T-helper 2 cell (primary cell): ENCODE measurements at regions not wholly inside any gene's neighbourhood (a gene's known extent, or its start where the extent isn't known, plus 50 kb on each side); places are given as distances from the start of the nearest gene placed in this dataset.
"Not testable (repeated sequence)": the region's sequence is repeated elsewhere in the genome, so short reads cannot be mapped to it uniquely, and the experiment has no call there.

ENCODE experiments used
- DNase-seq, 5 experiments: peaks; one replicate each; pipeline versions ENCODE4 v3.0.0 to v3.0.0-alpha.2; 2012 to 2022

DNA sequence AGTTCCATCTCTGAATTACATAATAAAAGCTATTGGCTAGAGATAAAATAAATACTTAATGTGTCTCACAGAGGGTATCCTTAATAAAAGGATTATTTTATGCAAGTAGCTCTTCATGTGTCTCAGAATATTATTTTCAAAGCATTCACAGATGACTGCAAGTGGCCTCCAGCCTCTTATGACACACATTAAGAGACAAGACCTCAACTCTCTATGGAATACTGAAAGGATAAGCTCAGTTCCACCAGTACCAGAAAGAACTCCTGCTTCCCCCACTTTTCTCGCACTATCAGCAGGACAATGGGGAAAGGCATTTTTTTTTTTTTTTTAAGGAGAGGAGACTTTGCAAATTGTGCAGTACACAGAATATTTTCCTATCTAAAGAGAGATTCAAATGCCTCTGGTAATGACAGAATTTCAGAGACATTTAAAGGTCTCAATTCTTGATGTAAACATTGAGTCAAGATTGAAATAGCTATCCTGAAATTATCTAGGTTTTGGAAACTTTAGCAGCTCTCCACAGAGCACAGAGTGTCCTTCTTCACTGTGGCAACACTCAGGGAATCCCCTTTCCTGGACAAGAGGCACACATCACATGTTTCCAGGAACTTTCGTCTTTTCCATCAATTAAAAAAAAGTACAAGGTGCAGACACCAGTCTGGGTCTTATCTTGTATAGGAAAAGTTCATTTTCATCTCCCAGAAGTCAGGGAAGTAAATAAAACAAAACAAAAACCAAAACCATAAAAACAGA lies 122.0 kb upstream of the ANK3 start:
- DNase-seq: no peak

DNA sequence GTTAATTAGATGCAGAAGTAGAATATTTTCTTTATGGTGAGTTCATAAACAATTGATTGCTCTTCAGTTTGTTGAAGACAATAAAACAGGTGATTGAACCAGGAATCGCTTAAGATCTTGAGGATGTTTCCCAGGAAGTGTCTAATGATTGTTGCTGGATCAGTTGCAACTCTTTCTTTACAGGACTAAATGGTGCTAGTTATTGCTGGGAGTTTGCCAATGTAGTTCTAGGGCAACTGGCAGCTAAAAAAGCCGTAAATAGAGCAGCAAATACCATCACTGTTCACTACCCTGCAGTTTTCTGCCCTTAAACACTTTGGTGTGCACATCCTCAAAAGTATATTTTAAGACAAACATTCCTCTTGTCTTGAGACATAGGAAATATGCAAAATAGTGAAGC lies 119.2 kb upstream of the ANK3 start:
- DNase-seq: no peak

DNA sequence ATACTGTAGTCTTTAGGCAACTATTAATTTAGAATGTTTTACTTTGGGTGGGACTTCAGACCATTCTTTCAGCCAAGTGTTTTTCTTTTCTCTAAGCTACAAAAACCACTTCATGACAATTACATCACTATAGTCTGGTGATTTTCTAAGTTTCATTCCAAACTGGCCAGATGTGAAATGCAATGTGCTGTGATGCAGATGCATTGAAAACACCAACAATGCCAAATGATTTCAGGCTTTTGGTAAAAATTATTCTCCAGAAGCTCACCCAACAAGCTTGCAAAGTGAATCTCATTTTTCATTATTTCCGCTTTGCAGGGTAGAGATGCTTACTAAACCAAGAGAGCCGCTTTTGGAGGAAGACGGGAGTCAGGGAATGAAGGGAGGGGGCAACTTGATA lies 118.4 kb upstream of the ANK3 start:
- no peak for DNase-seq

DNA sequence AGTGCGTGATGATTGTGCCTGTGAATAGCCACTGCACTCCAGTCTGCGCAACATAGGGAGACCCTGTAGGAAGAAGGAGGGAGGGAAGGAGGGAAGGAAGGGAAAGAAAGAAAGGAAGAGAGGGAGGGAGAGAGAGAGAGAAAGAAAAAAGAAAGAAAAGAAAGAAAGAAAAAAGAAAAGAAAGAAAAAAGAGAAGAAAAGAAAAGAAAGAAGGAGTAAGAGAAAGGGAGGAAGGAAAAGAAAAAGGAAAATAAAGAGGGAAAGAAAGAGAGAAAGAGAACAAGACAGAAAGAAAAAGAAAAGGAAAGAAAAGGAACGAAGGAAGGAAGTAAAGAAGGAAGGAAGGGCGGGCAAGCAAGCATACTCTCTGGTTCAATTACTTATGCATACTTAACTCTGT lies 112.9 kb upstream of the ANK3 start:
- DNase-seq: no peak

DNA sequence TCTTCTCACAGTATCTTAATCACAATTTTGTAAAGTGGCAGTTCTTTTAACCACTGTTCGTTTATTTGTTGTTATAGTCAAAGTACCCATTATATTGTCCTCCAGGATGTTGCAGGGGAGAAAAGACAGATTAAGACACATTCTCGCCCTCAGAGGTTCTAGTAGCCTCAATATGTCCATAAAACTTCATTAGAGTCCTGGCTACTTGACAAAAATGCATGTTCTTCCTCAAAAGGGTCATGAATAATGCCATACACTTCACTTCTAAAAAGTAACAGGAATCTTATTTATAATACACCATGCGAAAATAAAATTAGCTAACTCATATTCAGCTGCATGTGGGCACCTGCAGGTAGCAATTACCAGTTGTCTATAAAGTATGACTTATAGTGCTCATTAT lies 109.3 kb upstream of the ANK3 start:
- no peak for DNase-seq

DNA sequence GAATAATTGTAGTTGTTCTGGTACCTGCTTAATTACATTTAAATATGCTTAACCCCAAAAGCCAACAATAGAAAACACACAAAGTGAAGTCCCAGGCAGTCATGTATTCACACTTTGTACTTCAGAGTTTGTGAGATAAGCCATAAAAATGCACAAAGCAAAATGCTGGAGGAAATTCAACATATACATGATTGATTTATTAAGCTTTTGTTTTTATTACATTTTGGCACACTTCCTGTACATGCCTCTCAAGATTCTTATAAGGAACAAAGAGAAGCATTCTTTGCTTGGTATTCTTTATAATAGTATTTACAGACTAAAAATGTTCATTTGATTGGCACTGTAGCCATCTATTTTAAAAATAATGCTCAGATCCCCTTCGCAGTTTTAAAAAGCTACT lies 107.7 kb upstream of the ANK3 start:
- DNase-seq: no peak

DNA sequence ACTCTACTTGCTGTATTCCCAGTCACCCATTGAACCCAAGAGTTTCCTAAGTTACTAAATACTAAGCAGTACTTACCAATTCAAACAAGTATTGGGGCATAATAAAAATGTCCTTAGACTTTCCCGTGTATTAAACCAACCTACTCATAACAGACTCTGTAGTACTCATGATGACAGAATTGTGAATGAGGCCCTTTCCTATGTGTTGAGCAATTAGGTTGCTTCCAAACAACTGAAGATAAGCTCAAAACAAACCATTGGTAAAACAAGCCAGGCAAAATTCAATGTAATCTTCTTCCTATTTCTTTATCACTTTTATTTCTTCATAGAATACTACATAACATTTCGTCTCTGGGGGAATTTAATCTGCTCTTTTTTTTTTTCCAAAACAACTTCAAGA lies 106.5 kb upstream of the ANK3 start:
- no peak for DNase-seq

DNA sequence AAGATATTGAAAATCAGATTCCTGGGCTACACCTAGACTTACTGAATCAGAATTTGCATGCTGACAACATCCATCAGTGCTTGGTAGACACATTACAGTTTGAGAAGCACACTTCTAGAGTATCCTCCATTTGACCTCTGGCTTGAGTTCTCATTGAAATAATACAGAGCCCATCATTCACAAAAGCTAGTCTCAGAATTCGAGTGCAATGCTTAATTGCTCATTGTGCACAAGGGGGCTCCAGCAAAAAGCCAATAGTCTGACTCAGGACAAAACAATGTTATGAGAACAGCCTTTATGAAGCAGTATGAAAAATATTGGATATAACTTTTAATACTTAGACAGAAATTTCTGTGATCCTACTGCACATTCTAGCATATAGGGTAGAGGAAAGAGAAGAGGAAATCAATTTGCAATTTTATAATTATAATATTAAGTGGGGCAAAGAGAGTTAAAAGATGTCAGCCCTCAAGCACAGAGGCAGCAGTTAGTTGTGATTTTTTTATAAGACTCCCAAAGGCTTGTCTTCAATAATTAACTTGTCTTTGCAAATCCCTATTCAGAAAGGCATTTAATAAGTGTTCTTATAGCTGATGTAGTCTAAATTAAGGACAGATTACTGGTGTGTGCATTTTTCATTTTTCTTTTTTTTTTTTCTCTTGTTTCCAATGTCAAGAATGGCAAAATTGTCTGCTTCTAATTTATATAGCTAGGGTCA lies 105.8 kb upstream of the ANK3 start:
- no peak for DNase-seq

DNA sequence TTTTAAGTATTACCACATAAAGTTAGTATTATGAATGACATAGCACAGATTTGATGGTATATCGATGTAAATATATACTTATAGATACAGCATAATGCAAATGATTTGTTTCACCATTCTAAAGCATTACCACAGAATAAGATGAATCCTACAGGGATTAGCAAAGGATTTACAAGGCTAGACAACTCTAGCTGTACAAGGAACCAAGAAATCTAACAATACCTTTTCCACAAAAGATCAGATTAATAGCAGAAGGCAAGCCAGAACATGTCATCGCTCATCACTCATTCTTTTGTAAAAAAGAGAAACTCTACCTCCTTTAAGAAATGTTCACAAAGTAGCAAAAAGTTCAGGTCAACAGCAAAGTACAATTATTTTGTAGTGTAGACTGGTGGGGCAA lies 105.1 kb upstream of the ANK3 start:
- no peak for DNase-seq

DNA sequence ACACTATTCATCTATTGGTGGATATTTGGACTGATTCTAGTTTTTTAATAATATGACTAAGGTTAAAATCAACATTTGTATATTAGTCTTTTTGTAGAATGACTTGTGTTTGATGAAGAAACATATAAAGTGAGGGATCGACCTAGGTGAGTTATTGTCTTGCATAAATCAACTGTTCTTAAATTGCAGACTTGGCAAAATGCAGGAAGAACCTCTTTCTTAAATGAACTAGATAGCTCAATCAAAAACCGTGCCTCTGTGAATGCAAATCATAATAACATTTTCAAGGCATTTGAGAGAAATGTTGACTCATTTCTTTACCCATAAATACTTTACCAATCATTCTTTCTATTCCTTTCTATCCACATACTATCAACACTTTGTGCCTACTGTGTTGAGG lies 101.5 kb upstream of the ANK3 start:
- DNase-seq: no peak

DNA sequence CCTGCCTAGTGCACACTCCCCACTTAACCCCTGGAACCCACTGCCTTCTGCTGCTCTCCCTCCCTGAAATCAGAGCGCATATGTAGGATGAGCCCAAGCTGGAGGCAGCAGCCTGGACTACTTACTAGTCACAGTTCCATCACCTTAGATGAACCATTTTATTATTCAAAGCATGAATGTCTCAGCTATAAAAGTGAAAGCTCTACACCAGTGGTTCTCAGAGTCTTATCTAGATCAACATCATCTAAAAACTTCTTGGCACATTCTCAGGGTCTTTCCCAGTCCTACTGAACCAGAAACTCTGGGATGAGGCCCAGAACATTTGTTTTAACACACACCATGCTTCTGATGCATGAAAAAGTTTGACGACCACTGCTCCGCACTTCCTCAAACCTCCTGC lies 100.3 kb upstream of the ANK3 start:
- DNase-seq: no peak

DNA sequence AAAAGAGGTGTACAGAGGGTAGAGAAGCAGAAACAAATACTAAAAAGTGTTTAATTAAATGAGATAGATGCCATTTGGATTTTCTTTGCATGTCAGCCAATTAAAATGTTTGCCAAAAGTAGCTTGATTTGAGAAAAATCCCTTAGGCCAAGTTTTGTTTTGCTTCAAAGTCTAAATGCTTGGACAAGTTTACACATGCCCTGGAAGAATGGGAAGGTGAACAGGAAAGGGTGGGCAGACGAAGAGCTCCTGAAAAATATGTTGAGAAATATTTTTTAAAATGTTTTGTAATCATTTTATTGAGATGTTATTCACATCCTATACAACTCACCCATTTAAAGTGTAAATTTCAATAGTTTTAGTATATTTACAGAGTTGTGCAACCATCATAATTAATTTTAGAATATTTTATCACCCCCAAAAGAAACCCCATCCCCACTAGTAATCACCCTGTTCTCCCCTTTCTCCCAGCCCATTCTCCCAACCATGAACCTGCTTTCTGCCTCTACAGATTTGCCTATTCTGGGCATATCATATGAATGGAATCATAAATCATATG lies 98.5 kb upstream of the ANK3 start:
- no peak for DNase-seq

DNA sequence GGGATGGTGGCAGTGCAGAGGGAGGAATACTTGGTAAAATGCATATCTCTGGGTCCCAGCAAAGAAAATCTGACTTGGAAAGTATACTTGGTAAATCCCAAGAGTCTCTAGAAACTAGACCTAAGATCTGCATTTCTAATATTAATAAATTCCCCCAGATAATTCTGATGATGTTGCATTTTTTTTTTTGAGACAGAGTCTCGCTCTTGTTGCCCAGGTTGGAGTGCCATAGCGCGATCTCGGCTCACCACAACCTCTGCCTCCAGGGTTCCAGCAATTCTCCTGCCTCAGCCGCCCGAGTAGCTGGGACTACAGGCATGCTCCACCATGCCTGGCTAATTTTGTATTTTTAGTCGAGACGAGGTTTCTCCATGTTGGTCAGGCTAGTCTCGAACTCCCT lies 97.9 kb upstream of the ANK3 start:
- DNase-seq: no peak

DNA sequence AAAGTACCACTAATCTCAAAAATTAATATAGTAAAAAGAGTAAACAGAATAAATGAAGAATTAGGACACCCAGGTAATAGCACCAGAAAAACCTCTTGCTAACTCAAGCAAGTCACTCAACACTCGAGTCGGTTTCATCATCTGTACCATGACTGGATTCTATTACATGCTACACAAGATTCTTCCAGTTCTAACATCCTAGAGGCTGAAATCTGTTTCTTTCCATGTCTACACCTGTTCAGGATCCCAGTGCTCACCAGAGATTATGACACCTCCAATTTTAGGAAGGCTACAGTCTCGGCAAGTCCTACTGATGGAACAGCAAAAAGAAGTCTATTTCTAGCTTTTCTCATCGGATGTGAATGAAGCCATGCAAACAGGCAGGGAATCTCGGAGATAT lies 95.3 kb upstream of the ANK3 start:
- DNase-seq: no peak

DNA sequence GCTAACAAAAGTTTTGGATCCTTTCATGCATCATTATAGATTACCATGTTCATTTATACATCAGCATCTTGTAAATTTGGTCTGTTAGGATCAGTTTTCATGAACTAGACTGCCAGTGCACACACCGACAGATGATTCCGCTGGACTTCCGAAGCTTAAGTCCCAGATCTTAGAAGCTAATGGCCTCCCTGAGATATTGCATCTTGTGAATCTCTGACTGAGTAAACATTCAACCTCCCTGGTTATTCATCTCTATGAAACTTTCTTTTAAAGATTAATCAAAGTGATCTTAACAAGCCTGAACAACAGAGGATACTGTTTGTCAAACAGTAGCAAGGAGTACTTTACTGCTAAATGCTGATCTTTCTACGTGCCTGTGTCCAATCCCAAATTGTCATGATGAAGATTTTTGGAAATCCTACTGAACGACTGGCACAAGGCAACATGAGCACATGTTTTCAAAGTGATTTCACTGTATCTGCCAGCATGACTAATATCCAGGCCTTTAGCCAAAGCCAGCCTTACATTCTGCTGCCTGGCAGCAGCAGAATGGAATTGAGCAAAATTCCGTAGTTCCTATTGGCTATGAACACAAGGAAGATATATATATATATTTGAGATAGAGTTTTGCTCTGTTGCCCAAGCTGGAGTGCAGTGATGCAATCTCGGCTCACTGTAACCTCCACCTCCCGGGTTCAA lies 91.3 kb upstream of the ANK3 start:
- no peak for DNase-seq

DNA sequence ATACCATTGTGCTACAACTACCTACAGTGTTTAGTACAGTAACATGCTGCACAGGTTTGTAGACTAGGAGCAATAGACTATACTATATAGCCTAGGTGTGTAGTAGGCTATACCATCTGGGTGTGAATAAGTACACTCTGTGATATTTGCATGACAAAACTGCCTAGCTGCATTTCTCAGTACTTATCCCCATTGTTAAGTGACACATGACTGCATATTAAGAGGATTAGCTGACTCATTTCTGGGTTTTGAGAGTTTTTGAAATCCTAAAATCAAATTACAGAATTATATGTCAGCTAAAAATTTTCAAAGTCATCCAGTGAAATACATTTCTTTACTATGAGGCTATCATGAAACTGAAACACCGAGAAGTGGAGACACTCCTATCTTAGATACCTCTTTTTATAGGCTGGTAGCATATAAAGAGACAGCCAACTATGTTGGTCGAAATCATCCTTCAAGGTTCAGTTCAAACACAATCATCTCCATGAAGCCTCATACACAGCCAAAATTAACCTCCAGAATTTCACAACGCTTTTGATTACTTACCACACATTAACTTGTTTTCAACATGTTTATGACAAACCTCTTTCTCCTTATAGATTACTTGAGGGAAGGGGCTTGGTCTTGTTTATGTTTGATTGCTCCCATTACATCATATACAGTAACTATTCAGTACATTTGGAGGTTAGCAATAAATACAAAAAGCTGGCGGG lies 89.8 kb upstream of the ANK3 start:
- DNase-seq: peak in 1 of 5 experiments; percentile 49

DNA sequence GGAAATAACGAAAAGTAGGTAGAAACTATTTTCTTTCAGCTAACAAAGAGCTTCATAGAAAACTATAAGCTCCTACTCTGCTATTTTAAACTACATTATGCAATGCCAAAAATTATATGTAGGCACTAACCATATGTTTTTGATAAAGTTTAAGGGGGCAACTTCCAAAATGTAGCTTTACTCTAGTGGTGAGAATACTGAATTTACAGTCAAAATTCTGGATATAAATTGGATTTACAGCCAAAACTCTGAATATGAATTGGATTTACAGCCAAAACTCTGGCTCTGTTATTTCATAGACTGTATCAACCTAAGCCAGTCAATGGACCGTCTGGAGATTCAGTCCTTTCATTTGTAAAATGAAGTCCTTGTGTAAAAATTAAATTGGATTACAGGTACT lies 86.8 kb upstream of the ANK3 start:
- no peak for DNase-seq

DNA sequence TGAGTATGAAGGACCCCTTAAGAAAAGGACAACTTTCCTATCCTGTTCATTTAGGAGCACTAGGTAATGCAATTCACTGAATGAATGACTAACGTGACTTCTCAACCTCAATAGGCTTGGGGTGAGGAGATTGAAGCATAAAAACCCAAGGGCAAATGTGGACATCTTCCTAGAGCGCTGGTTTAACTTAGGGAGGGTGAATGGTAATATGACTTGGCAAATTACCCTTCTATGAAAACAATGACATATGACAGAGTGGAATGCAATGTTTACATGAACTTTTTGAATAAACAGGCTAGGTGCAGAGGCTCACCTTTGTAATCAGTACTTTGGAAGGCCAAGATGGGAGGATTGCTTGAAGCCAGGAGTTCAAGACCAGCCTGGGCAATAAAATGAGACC lies 83.9 kb upstream of the ANK3 start:
- DNase-seq: no peak

DNA sequence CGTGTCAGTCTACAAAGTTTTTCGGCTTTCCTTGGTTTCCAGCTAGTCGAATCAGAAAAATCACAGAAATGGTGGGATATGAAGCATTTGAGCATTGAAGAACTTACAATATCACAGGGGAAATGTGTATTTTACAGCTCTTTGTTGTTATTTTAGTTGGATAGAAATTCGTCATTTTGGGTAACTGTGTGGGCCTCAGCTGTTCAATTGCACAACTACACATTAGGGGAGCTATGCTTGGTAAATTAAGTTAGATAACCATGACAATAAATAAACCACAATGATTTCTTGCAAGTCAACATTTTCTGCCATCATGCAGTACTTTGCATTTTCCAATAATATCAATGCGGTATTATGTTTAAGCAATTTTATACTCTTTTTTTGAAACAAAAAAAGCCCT lies 80.4 kb upstream of the ANK3 start:
- no peak for DNase-seq

DNA sequence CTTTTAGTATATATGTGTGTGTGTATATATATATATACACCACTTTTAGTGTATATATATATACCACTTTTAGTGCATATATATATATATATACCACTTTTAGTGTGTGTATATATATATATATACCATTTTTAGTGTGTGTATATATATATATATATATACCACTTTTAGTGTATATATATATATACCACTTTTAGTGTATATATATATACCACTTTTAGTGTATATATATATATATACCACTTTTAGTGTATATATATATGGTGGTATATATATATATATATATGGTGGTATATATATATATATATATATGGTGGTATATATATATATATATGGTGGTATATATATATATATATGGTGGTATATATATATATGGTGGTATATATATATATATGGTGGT lies 79.5 kb upstream of the ANK3 start:
- DNase-seq: not testable (repeated sequence)

DNA sequence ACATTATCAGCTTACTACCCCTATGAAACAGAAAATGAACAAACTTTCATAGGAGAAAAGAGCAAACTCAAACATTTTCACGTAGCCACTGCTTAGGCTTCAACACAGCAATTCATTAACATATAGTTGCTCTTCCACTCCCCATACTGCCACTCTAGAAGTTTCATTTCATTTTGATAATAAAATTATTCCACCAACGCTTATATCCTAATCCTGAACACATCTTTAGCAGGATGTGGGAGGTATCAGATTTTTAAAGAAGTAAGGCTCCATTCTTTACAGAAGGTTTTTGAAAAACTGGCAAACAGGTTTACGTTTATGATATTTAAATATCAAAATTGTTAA lies 77.5 kb upstream of the ANK3 start:
- DNase-seq: no peak

DNA sequence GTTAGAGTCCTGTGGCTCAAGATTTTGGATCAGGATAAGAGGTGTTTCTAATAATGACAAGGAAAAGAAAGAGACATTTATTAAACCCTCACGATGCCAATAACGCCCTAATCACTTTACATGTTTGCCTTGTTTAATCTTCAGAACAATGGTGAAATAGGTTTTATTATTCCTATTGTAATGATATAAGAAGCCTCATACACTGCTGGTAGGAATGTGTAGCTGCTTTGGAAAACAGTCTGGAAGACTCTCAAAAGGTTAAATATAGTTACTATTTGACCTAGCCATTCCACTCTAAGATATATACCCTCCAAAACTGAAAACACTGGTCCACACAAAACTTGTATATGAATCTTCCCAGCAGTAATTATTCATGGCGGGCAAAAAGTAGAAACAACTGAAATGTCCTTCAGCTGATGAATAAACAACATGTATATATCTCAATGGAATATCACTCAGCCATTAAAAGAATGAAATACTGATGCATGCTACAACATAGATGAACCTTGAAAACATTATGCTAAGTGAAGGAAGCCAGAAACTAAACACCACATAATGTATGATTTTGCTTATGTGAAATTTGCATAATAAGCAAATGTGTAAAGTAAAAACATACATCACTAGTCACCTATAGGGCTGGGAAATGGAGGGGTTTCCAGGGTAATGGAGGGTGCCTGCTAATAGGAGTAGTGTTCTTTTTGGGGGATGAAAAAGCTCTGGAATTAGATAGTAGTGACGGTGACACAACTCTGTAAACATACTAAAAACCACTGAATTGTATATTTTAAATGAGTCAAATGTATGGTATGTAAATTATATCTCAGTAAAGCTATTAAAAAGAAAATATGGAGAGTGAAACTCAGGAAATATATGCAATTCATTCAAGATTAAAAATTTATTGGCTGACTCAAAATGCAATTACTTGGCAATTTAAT lies 76.9 kb upstream of the ANK3 start:
- no peak for DNase-seq
